ENCODE measurements at regions not wholly inside any gene's neighbourhood (a gene's known extent, or its start where the extent isn't known, plus 50 kb on each side); places are given as distances from the start of the nearest gene placed in this dataset.

DNA sequence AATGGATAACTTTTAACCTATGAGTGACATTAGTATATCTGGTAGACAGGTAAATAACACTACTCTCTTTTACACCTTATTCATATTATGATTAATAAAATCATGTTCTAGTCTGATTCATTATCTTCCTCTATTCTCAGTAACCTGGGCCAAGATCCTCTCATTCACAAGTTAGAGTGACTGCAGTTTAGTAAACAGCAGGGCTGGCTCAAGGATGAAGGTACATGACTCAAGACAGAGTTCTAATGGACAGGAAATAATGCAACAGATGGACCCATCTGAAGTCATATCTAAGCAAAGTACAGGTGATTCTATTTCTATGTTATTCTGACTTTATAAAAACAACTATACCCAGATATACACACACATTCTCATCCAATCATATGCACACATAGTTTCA, 582.5 kb upstream of the CDH18 start:
- TF ChIP-seq ZNF629 (tag by site-specific recombination; IDR thresholded peaks at IDR 0.05) = no peak
- TF ChIP-seq HOXA7 (CRISPR knock-in tag; IDR thresholded peaks at IDR 0.05; ENCODE audit: borderline replicate concordance) = no peak
- no peak for TF ChIP-seq CTCF (tag by site-specific recombination; IDR thresholded peaks at IDR 0.05)
- TF ChIP-seq ZNF10 (tag by site-specific recombination; IDR thresholded peaks at IDR 0.05) = no peak
- TF ChIP-seq ZNF311 (tag by site-specific recombination; IDR thresholded peaks at IDR 0.05; ENCODE audit: borderline replicate concordance) = no peak
